HCT116 (cell line): ENCODE measurements at regions not wholly inside any gene's neighbourhood (a gene's known extent, or its start where the extent isn't known, plus 50 kb on each side); places are given as distances from the start of the nearest gene placed in this dataset.

Experiments used
- ELF1 ChIP-seq: IDR thresholded peaks from 2 replicates; pipeline ENCODE4 v1.6.1; 2012; ENCODE audit warnings: low read depth, borderline replicate concordance
- EZH2 ChIP-seq: fragments of 200-600 bp; sonication (generic); IDR thresholded peaks from 2 replicates; pipeline ENCODE4 v1.6.1; 2017; ENCODE audit warnings: antibody characterized with exemption, mixed run types
- EZH2phosphoT487 ChIP-seq: fragments of 200-600 bp; IDR thresholded peaks from 2 replicates; pipeline ENCODE4 v1.6.1; 2018; ENCODE audit warnings: antibody characterized with exemption, borderline replicate concordance
- POLR2A ChIP-seq: IDR thresholded peaks from 2 replicates; pipeline ENCODE4 v1.7.0; 2011; ENCODE audit warnings: borderline replicate concordance; ENCODE audit not compliant: insufficient read depth, insufficient read length; ENCODE audit errors: extremely low read depth
- POLR2AphosphoS5 ChIP-seq: IDR thresholded peaks from 2 replicates; pipeline ENCODE4 v1.6.1; 2011; ENCODE audit warnings: mild to moderate bottlenecking, low read depth, low read length, moderate library complexity
- RAD21 ChIP-seq: IDR thresholded peaks from 2 replicates; pipeline ENCODE4 v1.6.1; 2012; ENCODE audit warnings: low read depth, mild to moderate bottlenecking
- SIN3A ChIP-seq: IDR thresholded peaks from 2 replicates; pipeline ENCODE4 v1.6.1; 2012; ENCODE audit warnings: low read depth
- SP1 ChIP-seq: IDR thresholded peaks from 2 replicates; pipeline ENCODE4 v1.6.1; 2012; ENCODE audit warnings: low read depth
- SRF ChIP-seq: IDR thresholded peaks from 2 replicates; pipeline ENCODE4 v1.6.1; 2012; ENCODE audit warnings: low read depth
- ZFX ChIP-seq: fragments of 450-650 bp; IDR thresholded peaks from 2 replicates; pipeline ENCODE4 v1.6.1; 2017
- ZNF274 ChIP-seq: fragments of 200-500 bp; sonication (Bioruptor generic); IDR thresholded peaks from 2 replicates; pipeline ENCODE4 v1.6.1; 2014; ENCODE audit warnings: mild to moderate bottlenecking, low read depth, low read length, inconsistent platforms
- TF ChIP-seq, protein P1 (sequence below), 3 experiments: fragments of 200-600 bp in 1 of 3; sonication (generic) in 1 of 3; IDR thresholded peaks in 2 of 3; conservative IDR thresholded peaks in 1 of 3; 2 replicates each; pipeline ENCODE4 v1.5.1; 2012 to 2017; ENCODE audit warnings: low read depth in 2 of 3, low read length in 2 of 3, antibody characterized with exemption in 1 of 3, borderline replicate concordance in 1 of 3, control low read depth in 1 of 3, mild to moderate bottlenecking in 1 of 3, mixed read lengths in 1 of 3, mixed run types in 1 of 3, moderate library complexity in 1 of 3; ENCODE audit not compliant: insufficient read depth in 1 of 3
- TF ChIP-seq, protein P2 (sequence below): IDR thresholded peaks from 2 replicates; pipeline ENCODE4 v1.6.1; 2012

DNA sequence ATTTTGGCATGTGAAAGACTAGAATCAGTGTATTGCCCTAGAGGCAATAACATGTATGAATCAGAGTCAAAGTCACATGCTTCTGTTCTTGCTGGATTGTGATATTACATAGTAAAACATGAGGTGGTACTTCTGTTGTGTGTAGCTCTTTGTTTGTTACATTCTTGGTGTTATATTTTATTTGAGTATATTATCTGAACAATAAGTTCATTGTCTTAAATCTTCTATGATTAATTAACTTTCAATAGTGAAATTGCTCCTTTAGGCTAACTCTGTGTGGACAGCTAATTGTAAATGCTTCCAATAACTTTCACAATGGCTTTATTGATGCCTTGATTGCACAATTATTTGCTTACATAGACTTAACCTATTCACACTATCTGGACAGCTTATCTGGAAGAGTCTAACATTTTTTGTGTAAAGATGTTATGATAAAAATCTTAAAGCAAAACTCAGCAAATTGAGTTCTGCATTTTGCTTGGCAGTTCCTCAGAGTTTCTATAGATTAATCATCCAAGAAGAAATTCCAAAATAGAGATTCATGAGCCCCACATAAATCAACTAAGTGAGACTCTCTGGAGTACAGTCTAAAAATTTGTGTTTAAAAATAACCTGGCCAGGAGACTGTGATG lies 239.6 kb upstream of the TUSC1 start:
- TF ChIP-seq POLR2A (no peak), POLR2AphosphoS5 (no peak), EZH2phosphoT487 (no peak), SRF (no peak), EZH2 (no peak), ZNF274 (no peak), SP1 (no peak), ELF1 (no peak), RAD21 (no peak), ZFX (no peak), SIN3A (no peak)
- TF ChIP-seq, protein P1, sequence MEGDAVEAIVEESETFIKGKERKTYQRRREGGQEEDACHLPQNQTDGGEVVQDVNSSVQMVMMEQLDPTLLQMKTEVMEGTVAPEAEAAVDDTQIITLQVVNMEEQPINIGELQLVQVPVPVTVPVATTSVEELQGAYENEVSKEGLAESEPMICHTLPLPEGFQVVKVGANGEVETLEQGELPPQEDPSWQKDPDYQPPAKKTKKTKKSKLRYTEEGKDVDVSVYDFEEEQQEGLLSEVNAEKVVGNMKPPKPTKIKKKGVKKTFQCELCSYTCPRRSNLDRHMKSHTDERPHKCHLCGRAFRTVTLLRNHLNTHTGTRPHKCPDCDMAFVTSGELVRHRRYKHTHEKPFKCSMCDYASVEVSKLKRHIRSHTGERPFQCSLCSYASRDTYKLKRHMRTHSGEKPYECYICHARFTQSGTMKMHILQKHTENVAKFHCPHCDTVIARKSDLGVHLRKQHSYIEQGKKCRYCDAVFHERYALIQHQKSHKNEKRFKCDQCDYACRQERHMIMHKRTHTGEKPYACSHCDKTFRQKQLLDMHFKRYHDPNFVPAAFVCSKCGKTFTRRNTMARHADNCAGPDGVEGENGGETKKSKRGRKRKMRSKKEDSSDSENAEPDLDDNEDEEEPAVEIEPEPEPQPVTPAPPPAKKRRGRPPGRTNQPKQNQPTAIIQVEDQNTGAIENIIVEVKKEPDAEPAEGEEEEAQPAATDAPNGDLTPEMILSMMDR (IDR thresholded peaks at IDR 0.05 in 2 of 3, conservative IDR thresholded peaks at IDR 0.05 in 1 of 3; ENCODE audit: borderline replicate concordance in 1 of 3, insufficient read depth in 1 of 3, low read depth in 2 of 3, low read length in 2 of 3), result no peak
- TF ChIP-seq, protein P2, sequence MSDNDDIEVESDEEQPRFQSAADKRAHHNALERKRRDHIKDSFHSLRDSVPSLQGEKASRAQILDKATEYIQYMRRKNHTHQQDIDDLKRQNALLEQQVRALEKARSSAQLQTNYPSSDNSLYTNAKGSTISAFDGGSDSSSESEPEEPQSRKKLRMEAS, result no peak
